T47D (cell line): ENCODE measurements at regions not wholly inside any gene's neighbourhood (a gene's known extent, or its start where the extent isn't known, plus 50 kb on each side); places are given as distances from the start of the nearest gene placed in this dataset.

Experiments used
- DNase-seq, 2 experiments: peaks; one replicate each; pipeline versions ENCODE4 v3.0.0 to v3.0.0-alpha.2; 2011 to 2012; ENCODE audit warnings: low read depth in 1 of 2, low spot score in 1 of 2
- JUND ChIP-seq: IDR thresholded peaks from 2 replicates; pipeline ENCODE4 v1.6.1; 2012; ENCODE audit warnings: low read depth
- in situ Hi-C: cut with HindIII; loops from 2 replicates; pipeline ENCODE4 v1.10.0; 2016; ENCODE audit warnings: low sequenced_read_pairs, low pct_unique_long_range_greater_than_20kb

GRCh38 chr1:221093903-221094791 is 214.9 kb downstream of the HLX start:
- DNase-seq, result no peak
- TF ChIP-seq JUND, result no peak
- in situ Hi-C loops, result no loop called here

GRCh38 chr1:221097479-221098281 is 218.4 kb downstream of the HLX start:
- in situ Hi-C loops, result no loop called here
- no peak for TF ChIP-seq JUND
- DNase-seq, result no peak

- in situ Hi-C loops, result no loop called here
- TF ChIP-seq JUND, result no peak
- no peak for DNase-seq
Measured at GRCh38 chr1:221098471-221099405, 219.5 kb downstream of the HLX start.

- in situ Hi-C loops, result no loop called here
- no peak for DNase-seq
- no peak for TF ChIP-seq JUND
Measured at GRCh38 chr1:221099747-221100595, 220.7 kb downstream of the HLX start.

- in situ Hi-C loops, result no loop called here
- DNase-seq, result no peak
- no peak for TF ChIP-seq JUND
Measured at GRCh38 chr1:221100611-221101010, 221.4 kb downstream of the HLX start.

- in situ Hi-C loops, result no loop called here
- no peak for DNase-seq
- TF ChIP-seq JUND, result no peak
Measured at GRCh38 chr1:221101807-221102605, 222.8 kb downstream of the HLX start.

GRCh38 chr1:221104596-221104995 is 225.4 kb downstream of the HLX start:
- in situ Hi-C loops, result no loop called here
- TF ChIP-seq JUND, result no peak
- no peak for DNase-seq

- in situ Hi-C loops, result no loop called here
- no peak for DNase-seq
- TF ChIP-seq JUND, result no peak
Measured at GRCh38 chr1:221105578-221105977, 226.3 kb downstream of the HLX start.

- TF ChIP-seq JUND, result no peak
- DNase-seq, result no peak
- in situ Hi-C loops, result no loop called here
Measured at GRCh38 chr1:221106616-221107015, 227.4 kb downstream of the HLX start.

- in situ Hi-C loops, result no loop called here
- DNase-seq, result no peak
- TF ChIP-seq JUND, result no peak
Measured at GRCh38 chr1:221109930-221110329, 230.7 kb downstream of the HLX start.

- TF ChIP-seq JUND, result no peak
- no peak for DNase-seq
- in situ Hi-C loops, result no loop called here
Measured at GRCh38 chr1:221117133-221117532, 237.9 kb downstream of the HLX start.
